ENCODE measurements at regions not wholly inside any gene's neighbourhood (a gene's known extent, or its start where the extent isn't known, plus 50 kb on each side); places are given as distances from the start of the nearest gene placed in this dataset.

DNA sequence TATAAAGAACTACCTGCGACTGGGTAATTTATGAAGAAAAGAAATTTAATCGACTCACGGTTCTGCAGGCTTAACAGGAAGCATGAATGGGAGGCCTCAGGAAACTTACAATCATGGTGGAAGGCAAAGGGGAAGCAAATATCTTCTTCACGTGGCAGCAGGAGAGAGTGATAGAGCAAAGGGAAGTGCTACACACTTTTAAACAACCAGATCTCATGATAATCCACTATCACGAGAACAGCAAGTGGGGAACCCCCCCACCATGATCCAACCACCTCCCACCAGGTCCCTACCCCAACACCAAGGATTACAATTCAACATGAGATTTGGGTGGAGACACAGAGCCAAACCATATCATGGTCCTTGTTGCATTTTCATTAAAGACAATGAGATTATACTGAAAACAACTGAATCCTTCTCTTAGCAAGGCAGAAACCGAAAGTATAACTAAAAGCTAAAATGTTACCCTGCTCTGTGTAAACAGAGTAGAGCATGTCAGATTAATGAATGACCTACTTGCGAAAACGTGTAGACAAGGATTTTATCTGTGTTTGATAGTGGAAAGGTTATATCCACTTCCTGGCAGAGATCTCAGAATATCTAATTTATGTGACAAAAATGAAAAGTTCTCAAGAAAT lies 60.1 kb upstream of the RBBP8 start:
- ATAC-seq (peak; percentile 61), DNase-seq (ENCODE audit: low spot score) (no peak)
- peaks cover 9 to 11% of the 10 kb centered on the region in 2 donors for H3K4me1 Mint-ChIP-seq (ENCODE audit: low read depth in 2 of 2)
- peak overlapping the region; percentile 25 to 82 for H3K27ac Mint-ChIP-seq
- peak overlapping the region; percentile 63 for H3K4me3 Mint-ChIP-seq
- H3K36me3 Mint-ChIP-seq, result no peaks in the 10 kb centered on the region
- no peaks in the 10 kb centered on the region for H3K9me3 Mint-ChIP-seq
- peaks cover 3 to 12% of the 10 kb centered on the region in 2 donors for H3K27me3 Mint-ChIP-seq

DNA sequence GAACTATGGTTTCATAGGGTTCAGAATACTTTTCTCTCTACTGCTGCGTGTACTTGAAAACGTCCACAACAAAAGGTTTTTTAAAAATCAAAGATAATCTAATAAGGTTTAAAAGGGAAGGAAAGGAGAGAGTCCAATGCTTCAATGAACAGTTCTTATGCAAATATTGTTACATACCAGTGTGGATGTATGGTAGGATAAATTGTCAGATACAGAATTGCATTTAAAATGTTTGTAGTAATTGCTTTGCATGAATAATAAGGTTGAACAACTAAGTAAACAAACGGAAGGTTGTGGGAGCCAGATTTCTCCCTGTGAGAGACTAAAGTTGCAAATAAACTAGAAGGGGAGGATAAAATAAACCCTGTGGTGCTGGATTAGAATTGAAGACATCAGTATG lies 53.8 kb upstream of the RBBP8 start:
- Mint-ChIP-seq H3K27me3 (peaks cover 5 to 19% of the 10 kb centered on the region in 2 donors), H3K27ac (no peak overlapping the region), H3K36me3 (no peaks in the 10 kb centered on the region), H3K9me3 (no peaks in the 10 kb centered on the region), H3K4me3 (no peak overlapping the region), H3K4me1 (ENCODE audit: low read depth in 2 of 2) (no peaks in the 10 kb centered on the region)
- ATAC-seq, result no peak
- no peak for DNase-seq (ENCODE audit: low spot score)

DNA sequence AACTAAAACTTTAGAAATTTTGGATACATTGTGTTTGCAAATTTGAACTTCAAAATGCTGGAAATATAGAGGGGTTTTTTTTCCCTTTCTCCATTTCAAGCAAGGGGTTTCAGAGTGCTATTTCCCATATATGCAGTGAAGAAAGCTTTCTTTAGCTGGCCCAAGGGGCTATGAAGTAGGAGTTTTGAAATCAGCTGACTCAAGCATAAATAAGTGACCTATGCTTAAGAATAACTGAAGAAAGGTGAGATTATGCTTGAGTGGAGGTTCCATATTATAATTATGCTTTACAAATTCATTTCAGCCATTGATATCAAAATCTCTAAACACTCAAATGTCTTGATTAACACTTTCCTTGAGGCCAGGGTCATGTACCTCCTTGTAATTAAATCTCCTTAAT lies 51.0 kb upstream of the RBBP8 start:
- Mint-ChIP-seq H3K4me3 (no peak overlapping the region), H3K9me3 (no peaks in the 10 kb centered on the region), H3K27ac (no peak overlapping the region), H3K4me1 (ENCODE audit: low read depth in 2 of 2) (no peaks in the 10 kb centered on the region), H3K27me3 (peaks cover 7 to 23% of the 10 kb centered on the region in 2 donors), H3K36me3 (peaks cover 6% of the 10 kb centered on the region)
- DNase-seq (ENCODE audit: low spot score), result no peak
- ATAC-seq, result no peak

DNA sequence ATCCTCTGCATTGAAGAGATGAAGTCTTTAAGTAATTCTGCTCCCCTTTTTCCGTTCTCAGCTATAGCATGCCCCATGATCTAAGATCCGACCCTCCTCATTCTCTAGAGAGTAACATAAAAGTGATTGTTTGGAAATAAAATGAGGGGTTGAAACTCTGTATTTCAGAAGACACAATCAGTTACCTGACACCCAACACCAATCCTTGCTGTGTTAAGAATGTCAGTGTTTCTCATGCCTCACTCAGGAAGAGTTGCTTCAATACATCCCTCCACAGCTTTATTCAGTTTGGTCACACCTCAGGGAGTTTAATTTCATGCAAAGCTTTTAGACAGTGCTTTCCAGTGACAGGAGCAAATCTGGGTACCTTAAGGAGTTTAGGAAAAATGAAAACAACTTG lies 49.9 kb upstream of the RBBP8 start:
- Mint-ChIP-seq H3K4me3 (no peak overlapping the region), H3K27ac (no peak overlapping the region), H3K27me3 (peaks cover 7 to 32% of the 10 kb centered on the region in 2 donors), H3K9me3 (no peaks in the 10 kb centered on the region), H3K36me3 (peaks cover 6% of the 10 kb centered on the region), H3K4me1 (ENCODE audit: low read depth in 2 of 2) (no peaks in the 10 kb centered on the region)
- ATAC-seq, result no peak
- DNase-seq (ENCODE audit: low spot score), result no peak
